Esophagus muscularis mucosa (tissue), 4 donors: ENCODE measurements at regions not wholly inside any gene's neighbourhood (a gene's known extent, or its start where the extent isn't known, plus 50 kb on each side); places are given as distances from the start of the nearest gene placed in this dataset.
"Not testable (repeated sequence)": the region's sequence is repeated elsewhere in the genome, so short reads cannot be mapped to it uniquely, and the experiment has no call there.

Experiments
- DNase-seq: peaks from one replicate; pipeline ENCODE4 v3.0.0-alpha.2; 2017; ENCODE audit errors: extremely low spot score
- H3K27ac ChIP-seq, 4 donors: fragments of 200-600 bp; sonication (generic); replicated peaks in 1 of 4; 1 replicate in 3 of 4; 2 replicates in 1 of 4; pipeline ENCODE4 v1.5.1; 2016 to 2019; ENCODE audit warnings: mild to moderate bottlenecking in 1 of 4
- H3K27me3 ChIP-seq, 4 donors: fragments of 200-600 bp; sonication (generic); one replicate each; pipeline versions ENCODE4 v1.5.1 to v1.6.0; 2016 to 2019
- H3K36me3 ChIP-seq, 4 donors: fragments of 200-600 bp; sonication (generic); one replicate each; pipeline ENCODE4 v1.5.1; 2016 to 2019
- H3K4me1 ChIP-seq, 4 donors: fragments of 200-600 bp; sonication (generic); one replicate each; pipeline ENCODE4 v1.5.1; 2016 to 2019
- H3K4me3 ChIP-seq, 4 donors: fragments of 200-600 bp; sonication (generic); 1 replicate in 2 of 4; 2 replicates in 2 of 4; pipeline ENCODE4 v1.5.1; 2016 to 2019; ENCODE audit warnings: mild to moderate bottlenecking in 4 of 4, moderate library complexity in 1 of 4
- H3K9me3 ChIP-seq, 4 donors: fragments of 200-600 bp; sonication (generic); 1 replicate in 3 of 4; 2 replicates in 1 of 4; pipeline ENCODE4 v1.5.1; 2016 to 2019
- EP300 ChIP-seq: sonication (generic); formaldehyde crosslinking; IDR thresholded peaks from one replicate; pipeline ENCODE4 v1.6.1; 2017; ENCODE audit warnings: antibody characterized with exemption
- POLR2A ChIP-seq: fragments of 450-650 bp; IDR thresholded peaks from one replicate; pipeline ENCODE4 v1.6.1; 2017; ENCODE audit warnings: antibody characterized with exemption, moderate library complexity, mild to moderate bottlenecking, low read depth
- POLR2AphosphoS5 ChIP-seq, 2 donors: sonication (generic); formaldehyde crosslinking; IDR thresholded peaks; one replicate each; pipeline ENCODE4 v1.6.1; 2017; ENCODE audit warnings: antibody characterized with exemption in 2 of 2
- WGBS: methylation state at CpG from one replicate; pipeline ENCODE4 v1.1.5; 2018; 5-methylcytosine and 5-hydroxymethylcytosine counted together
- intact Hi-C: fragments of 100-400 bp; cut with DNase I; formaldehyde crosslinking; loops from one replicate; pipeline ENCODE4 v1.15.1; 2023
- TF ChIP-seq, protein P1 (sequence below), 3 experiments: fragments of 200-600 bp in 2 of 3; fragments of 450-650 bp in 1 of 3; sonication (generic) in 2 of 3; IDR thresholded peaks; one replicate each; pipeline ENCODE4 v1.5.1; 2017 to 2019; ENCODE audit warnings: antibody characterized with exemption in 3 of 3, mild to moderate bottlenecking in 2 of 3, moderate library complexity in 1 of 3

DNA sequence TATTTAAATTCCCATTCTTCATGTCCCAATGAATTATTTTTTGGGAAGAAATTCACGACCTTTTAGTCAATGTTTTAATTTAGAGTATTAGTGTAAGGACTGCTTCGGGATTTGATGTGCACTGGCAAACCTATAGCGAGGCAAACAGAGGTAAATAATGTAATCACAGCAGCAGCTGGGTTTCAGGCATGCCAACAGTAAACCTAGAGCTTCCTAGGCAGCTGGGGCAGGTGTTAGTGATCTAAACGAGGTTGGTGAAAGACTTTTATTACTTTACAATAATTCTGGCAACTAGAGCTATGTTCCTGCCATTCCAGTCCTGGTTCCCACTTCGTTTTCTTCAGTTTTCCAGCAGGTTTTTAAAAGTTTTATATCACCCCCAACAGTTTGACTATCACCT, 1036.4 kb upstream of the FOXG1 start:
- Histone ChIP-seq H3K27ac (no peak overlapping the region), H3K4me1 (no peaks in the 10 kb centered on the region), H3K27me3 (no peaks in the 10 kb centered on the region), H3K36me3 (no peaks in the 10 kb centered on the region), H3K4me3 (no peak overlapping the region), H3K9me3 (no peaks in the 10 kb centered on the region)
- intact Hi-C loops = no loop called here
- DNase-seq = no peak
- WGBS = 30% methylated on average over 5 of the region's 5 CpGs
- TF ChIP-seq POLR2AphosphoS5 (IDR thresholded peaks at IDR 0.05) (no peak), POLR2A (no peak), EP300 (no peak)
- TF ChIP-seq, protein P1, sequence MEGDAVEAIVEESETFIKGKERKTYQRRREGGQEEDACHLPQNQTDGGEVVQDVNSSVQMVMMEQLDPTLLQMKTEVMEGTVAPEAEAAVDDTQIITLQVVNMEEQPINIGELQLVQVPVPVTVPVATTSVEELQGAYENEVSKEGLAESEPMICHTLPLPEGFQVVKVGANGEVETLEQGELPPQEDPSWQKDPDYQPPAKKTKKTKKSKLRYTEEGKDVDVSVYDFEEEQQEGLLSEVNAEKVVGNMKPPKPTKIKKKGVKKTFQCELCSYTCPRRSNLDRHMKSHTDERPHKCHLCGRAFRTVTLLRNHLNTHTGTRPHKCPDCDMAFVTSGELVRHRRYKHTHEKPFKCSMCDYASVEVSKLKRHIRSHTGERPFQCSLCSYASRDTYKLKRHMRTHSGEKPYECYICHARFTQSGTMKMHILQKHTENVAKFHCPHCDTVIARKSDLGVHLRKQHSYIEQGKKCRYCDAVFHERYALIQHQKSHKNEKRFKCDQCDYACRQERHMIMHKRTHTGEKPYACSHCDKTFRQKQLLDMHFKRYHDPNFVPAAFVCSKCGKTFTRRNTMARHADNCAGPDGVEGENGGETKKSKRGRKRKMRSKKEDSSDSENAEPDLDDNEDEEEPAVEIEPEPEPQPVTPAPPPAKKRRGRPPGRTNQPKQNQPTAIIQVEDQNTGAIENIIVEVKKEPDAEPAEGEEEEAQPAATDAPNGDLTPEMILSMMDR (IDR thresholded peaks at IDR 0.05) = no peak

DNA sequence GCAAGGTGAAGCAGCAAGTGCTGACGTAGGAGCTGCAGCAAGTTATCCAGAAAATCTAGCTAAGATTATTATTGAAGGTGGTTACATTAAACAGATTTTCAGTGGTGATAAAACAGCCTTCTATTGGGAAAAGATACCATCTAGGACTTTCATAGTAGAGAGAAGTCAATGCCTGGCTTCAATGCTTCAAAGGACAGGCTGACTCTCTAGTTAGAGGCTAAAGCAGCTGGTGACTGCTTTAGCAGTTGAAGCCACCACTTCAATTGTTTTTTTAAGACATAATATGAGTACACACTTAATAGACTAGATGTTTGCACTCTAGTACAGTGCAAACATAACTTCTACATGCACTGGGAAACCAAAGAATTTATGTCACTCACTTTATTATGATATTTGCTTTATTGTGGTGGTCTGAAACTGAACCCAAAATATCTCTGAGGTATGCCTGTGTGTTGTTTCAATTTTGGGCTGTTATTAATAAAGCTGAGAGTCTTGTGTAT, 1026.9 kb upstream of the FOXG1 start:
- no peak for TF ChIP-seq POLR2AphosphoS5 (IDR thresholded peaks at IDR 0.05)
- no peak for TF ChIP-seq POLR2A
- TF ChIP-seq EP300 = no peak
- TF ChIP-seq, protein P1 (IDR thresholded peaks at IDR 0.05) = no peak
- Histone ChIP-seq H3K4me3 (no peak overlapping the region), H3K9me3 (no peaks in the 10 kb centered on the region), H3K36me3 (no peaks in the 10 kb centered on the region), H3K27ac (no peak overlapping the region), H3K27me3 (no peaks in the 10 kb centered on the region), H3K4me1 (no peaks in the 10 kb centered on the region)
- intact Hi-C loops = no loop called here
- DNase-seq = no peak
- 79% methylated on average over 1 of the region's 1 CpG for WGBS

DNA sequence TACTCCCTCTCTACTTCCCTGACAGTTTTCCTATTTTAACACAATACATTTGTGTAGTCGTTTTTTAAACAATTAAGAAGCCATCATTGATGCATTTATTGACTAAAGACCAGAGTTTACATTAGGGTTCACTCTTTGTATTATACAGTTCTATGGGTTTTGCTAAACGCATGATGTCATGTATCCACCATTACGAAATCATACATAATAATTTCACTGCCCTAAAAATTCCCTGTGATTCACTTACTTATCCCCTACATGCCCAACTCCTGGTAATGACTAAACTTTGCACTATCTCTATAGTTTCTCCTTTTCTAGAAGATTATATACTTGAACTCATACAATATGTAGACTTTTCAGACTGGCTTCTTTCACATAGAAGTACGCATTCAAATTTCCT, 1016.5 kb upstream of the FOXG1 start:
- DNase-seq = no peak

DNA sequence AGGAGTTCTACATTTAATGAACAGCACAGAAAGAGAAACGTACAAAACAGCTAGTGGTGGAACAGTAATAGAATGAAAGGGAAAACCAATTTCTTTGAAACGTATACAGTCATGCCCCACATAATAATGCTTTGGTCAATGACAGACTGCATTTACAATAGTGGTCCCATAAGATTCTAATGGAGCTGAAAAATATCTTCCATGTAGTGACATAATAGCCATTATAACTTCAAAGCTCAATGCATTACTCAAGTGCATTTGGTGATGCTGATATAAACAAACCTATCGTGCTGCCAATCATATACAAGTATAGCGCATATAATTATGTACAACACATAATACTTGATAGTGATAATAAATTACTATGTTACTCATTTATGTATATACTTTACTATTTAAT, 1008.9 kb upstream of the FOXG1 start:
- H3K4me1 ChIP-seq, H3K27me3 ChIP-seq, H3K4me3 ChIP-seq, H3K9me3 ChIP-seq, intact Hi-C loops, H3K36me3 ChIP-seq, DNase-seq, H3K27ac ChIP-seq: not testable (repeated sequence)
- 87% methylated on average over 4 of the region's 4 CpGs for whole genome bisulfite sequencing

More for the DNA sequence above, 1016.5 kb upstream of the FOXG1 start:
- TF ChIP-seq, protein P1 (IDR thresholded peaks at IDR 0.05) = no peak
- TF ChIP-seq POLR2AphosphoS5 (IDR thresholded peaks at IDR 0.05) (no peak), POLR2A (no peak), EP300 (no peak)
- Histone ChIP-seq H3K4me3 (no peak overlapping the region), H3K4me1 (no peaks in the 10 kb centered on the region), H3K27ac (no peak overlapping the region), H3K36me3 (no peaks in the 10 kb centered on the region), H3K9me3 (no peaks in the 10 kb centered on the region), H3K27me3 (no peaks in the 10 kb centered on the region)
- intact Hi-C loops = no loop called here
- WGBS = 74% methylated on average over 4 of the region's 4 CpGs

DNA sequence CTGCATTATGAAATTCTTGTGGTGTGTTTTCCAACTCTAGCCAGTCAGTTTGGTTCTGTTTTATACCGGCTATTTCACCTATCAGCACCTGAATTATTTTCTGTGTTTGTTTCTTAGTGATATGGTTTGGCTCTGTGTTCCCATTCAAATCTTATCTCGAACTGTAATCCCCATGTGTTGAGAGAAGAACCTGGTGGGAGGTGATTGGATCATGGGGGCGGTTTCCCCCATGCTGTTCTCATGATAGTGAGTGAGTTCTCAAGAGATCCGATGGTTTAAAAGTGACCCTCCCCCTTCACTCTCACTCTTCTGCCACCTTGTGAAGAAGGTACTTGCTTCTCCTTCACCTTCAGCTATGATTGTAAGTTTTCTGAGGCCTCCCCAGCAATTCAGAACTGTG, 1006.2 kb upstream of the FOXG1 start:
- H3K36me3 ChIP-seq, H3K9me3 ChIP-seq, H3K4me1 ChIP-seq, H3K4me3 ChIP-seq, H3K27ac ChIP-seq, intact Hi-C loops, H3K27me3 ChIP-seq, DNase-seq: not testable (repeated sequence)
- 72% methylated on average over 4 of the region's 4 CpGs for WGBS

DNA sequence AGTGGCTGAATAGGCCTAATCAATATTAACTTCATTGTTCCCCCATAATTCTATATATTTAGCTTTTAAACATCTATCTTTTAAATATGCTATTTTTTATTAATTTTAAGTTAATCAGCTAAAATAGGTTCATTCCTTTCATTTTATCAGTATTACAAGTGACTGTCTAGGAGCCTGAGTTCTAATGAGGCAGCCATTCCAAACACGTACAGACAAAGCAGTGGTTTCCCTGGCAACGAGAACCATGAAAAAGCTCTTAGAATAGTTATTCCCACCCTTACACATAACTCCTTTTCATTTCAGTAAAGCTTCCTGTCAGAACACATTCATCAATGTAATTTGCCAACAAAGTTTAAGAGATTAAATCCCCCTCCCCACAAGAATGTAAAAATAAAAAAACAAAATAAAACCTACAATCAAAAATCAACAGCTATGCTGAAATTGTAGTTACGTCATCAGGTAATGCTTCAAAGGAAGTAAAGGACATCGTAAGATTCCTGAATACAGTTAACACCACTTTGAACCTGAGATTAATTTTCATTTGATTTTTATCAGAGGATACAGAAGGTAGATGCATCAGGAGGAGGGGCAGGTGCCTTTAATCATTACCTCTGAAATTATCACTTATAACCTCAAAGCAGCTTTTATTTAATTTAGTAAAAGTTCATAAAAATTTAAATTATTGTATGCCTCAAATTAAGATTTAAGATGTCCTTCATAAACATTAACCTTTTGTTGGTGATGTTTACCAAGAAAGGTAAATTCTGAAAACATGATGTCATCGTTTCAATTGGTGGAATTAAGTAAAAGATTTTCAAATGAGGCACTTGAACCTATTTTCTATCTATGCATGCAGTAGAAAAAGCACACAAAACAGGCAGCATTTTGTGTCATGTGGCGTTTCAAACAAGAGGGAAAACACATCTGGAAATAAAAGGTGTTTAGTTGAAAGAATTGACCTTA, 967.2 kb upstream of the FOXG1 start:
- H3K36me3 ChIP-seq, H3K27me3 ChIP-seq, H3K4me1 ChIP-seq, H3K27ac ChIP-seq, intact Hi-C loops, H3K9me3 ChIP-seq, DNase-seq, H3K4me3 ChIP-seq: not testable (repeated sequence)
- 74% methylated on average over 6 of the region's 6 CpGs for WGBS

DNA sequence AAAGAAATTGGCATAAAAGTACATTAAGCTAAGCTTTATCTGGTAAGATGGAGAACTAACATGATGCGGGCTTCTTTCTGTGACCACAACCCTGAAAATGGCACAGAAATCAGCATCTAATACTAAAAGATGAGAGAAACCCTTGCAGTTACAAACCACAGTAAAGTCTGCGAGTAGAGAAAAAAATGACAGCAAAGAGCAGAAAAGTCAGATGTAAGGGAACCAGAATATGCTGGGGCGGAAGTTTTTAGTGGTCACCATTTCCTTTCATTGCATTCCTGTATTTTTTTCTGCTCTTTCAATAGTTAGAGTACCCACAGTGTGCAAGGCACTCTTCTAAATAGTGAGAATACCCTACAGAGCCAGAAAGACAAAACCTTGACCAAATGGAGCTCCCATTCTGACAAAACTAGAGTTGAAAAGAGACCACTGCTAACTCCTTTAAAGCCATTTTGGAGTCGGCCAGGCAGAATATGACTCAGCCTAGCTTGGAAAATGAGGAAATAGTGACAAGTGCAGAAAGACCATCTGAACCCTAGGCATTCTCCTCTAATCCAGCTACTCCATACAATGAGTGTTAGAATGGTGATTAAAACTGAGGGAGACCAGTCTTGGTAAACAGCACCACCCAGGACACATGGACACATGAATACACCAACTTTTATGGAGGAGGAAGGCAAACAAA, 948.7 kb upstream of the FOXG1 start:
- H3K27ac ChIP-seq, H3K36me3 ChIP-seq, intact Hi-C loops, H3K9me3 ChIP-seq, H3K4me1 ChIP-seq, H3K27me3 ChIP-seq, H3K4me3 ChIP-seq, DNase-seq: not testable (repeated sequence)
- WGBS = 73% methylated on average over 4 of the region's 4 CpGs

DNA sequence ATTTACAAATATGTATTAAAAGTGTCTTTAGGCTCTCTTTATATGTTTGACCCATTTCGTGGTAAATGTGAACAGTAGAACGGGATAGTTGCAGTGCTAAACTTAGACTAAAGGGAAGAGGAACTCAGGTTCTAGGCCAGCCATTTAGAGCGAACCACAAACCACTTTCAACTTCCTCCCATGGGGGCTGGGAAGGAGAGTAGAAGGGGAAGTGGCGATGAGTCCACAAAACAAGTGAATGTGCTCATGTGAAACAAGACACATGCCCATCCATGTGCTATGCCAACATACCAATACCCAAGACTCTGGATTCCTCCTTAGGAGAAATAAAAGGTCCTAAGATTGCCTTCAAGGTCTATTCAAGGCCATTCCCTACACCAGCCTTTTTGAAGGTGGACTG, 940.4 kb upstream of the FOXG1 start:
- H3K27me3 ChIP-seq, H3K9me3 ChIP-seq, H3K36me3 ChIP-seq, H3K4me3 ChIP-seq, H3K27ac ChIP-seq, DNase-seq, H3K4me1 ChIP-seq, intact Hi-C loops: not testable (repeated sequence)
- 61% methylated on average over 4 of the region's 4 CpGs for WGBS

DNA sequence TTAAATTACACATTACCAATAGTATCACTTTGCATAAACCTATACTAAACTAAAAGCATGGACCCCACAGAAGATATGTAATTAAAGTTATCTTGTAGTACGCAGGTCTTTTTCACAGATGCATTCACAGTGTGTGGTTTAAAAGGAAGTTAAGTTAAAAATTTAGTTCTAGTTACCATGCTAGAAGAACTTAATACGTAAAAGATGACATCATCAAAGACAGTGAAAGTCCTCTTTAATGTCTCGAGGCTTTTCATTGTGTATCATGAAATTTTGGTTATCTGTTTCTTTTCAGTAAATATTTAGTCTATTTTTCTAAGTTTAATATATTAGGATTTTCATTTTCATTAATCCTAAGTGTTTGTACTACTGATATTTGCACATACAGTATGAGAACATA, 934.6 kb upstream of the FOXG1 start:
- H3K9me3 ChIP-seq, H3K27ac ChIP-seq, intact Hi-C loops, DNase-seq, H3K4me3 ChIP-seq, H3K27me3 ChIP-seq, H3K4me1 ChIP-seq, H3K36me3 ChIP-seq: not testable (repeated sequence)
- 85% methylated on average over 3 of the region's 3 CpGs for WGBS
